ENCODE measurements at regions not wholly inside any gene's neighbourhood (a gene's known extent, or its start where the extent isn't known, plus 50 kb on each side); places are given as distances from the start of the nearest gene placed in this dataset.
"Not testable (repeated sequence)": the region's sequence is repeated elsewhere in the genome, so short reads cannot be mapped to it uniquely, and the experiment has no call there.

GRCh38 chr15:91652610-91653207 lies 200.8 kb upstream of the SLCO3A1 start:
- TF ChIP-seq, protein P1, sequence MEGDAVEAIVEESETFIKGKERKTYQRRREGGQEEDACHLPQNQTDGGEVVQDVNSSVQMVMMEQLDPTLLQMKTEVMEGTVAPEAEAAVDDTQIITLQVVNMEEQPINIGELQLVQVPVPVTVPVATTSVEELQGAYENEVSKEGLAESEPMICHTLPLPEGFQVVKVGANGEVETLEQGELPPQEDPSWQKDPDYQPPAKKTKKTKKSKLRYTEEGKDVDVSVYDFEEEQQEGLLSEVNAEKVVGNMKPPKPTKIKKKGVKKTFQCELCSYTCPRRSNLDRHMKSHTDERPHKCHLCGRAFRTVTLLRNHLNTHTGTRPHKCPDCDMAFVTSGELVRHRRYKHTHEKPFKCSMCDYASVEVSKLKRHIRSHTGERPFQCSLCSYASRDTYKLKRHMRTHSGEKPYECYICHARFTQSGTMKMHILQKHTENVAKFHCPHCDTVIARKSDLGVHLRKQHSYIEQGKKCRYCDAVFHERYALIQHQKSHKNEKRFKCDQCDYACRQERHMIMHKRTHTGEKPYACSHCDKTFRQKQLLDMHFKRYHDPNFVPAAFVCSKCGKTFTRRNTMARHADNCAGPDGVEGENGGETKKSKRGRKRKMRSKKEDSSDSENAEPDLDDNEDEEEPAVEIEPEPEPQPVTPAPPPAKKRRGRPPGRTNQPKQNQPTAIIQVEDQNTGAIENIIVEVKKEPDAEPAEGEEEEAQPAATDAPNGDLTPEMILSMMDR (IDR thresholded peaks at IDR 0.05; ENCODE audit: insufficient read depth, missing control alignments) = no peak
- peak; percentile 17 for DNase-seq (ENCODE audit: insufficient read length, low spot score)
- no peak for FAIRE-seq

- not testable (repeated sequence) for FAIRE-seq; DNase-seq (ENCODE audit: insufficient read length, low spot score)
Measured at GRCh38 chr15:91655563-91656290, 197.8 kb upstream of the SLCO3A1 start.

DNA sequence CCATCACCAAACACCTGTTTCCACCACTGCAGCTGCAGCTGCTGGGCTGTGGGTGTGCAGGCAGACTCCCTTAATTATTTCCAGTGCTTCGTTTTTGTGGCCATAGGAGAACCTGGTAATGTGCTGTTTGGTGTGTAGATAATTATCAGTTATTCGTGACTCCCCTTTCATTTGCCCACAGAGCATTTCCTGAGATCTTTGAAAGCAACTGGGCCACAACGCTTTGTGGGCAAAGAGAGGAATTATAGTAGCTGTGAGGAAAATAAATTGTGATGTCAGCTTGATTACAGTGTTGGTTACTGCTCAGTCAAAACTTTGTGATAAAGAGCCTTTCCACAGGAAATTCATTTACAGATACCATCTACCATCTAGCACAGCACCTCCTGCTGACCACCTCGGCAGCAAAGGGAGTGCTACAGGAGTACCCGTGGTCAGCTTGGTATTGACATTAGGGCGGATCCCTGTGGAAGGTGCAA lies 193.3 kb upstream of the SLCO3A1 start:
- TF ChIP-seq, protein P1 (IDR thresholded peaks at IDR 0.05; ENCODE audit: insufficient read depth, missing control alignments) = no peak
- DNase-seq (ENCODE audit: insufficient read length, low spot score) (no peak), FAIRE-seq (no peak)

DNA sequence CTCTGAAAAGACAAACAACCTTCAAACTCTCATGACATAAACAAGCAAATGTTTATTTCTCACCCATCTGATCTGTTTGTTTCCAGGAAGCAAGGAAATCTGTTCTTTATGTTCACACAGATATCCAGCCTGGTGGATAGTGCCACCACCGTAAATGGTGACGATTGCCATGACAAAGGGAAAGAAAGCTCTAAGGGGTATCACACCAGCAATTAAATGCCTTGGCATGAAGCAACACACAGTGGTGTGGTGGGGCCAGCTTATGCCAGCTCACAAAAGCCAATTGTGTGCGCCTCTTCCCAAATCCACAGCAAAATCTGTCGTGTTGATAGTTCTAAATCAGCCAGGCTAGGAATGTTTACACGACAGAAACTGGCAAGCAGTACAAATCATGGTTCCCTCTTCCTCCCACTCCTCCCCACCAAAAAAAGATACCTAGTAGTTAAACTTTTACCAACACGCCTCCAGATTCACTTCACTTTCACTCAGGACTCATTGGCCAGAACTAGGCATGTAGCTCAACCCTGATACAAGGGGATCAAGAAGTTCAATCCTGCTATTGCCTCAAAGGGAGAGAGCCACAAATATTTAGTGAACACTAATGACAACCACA lies 189.2 kb upstream of the SLCO3A1 start:
- FAIRE-seq = no peak
- no peak for DNase-seq (ENCODE audit: insufficient read length, low spot score)
- TF ChIP-seq, protein P1 (IDR thresholded peaks at IDR 0.05; ENCODE audit: insufficient read depth, missing control alignments) = no peak

DNA sequence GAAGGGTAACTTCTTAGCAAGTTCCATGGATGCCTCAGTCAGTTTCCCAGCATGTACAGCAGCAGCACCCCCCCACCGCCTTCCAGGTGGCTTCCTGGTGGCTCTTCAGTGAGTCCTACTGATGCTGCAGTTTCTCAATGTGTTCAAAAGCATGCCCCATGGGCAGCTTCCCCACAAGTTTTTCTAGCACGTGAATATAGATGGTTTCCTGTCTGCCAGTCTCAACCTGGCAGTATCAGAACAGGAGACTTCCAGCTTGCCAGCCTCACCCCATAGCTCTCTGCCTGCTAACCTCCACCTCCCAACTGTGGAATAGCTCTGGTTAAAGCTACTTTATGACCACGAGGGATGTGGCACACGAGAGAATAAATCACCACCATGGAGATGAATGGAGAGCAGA lies 188.3 kb upstream of the SLCO3A1 start:
- DNase-seq (ENCODE audit: insufficient read length, low spot score) (no peak), FAIRE-seq (no peak)
- TF ChIP-seq, protein P1 (IDR thresholded peaks at IDR 0.05; ENCODE audit: insufficient read depth, missing control alignments) = no peak

DNA sequence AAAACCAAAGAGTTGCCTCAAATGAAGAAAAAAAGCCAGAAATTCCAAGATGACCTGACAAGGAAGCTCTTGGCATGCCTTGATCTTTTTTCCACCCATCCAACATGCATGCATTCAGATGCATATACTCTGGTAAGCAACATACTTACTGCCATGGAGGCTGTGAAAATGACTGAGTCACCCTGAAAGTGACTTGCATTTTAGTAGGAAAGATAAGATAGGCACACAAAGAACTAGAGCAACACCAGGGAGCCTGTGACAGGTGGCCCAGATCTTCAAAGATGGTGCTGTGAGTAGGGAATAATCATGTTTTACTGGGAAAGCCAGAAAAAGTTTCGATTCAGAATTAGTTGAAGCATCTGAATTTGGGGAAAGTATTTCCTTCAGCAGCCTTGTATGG lies 185.1 kb upstream of the SLCO3A1 start:
- FAIRE-seq (no peak), DNase-seq (ENCODE audit: insufficient read length, low spot score) (no peak)
- TF ChIP-seq, protein P1 (IDR thresholded peaks at IDR 0.05; ENCODE audit: insufficient read depth, missing control alignments) = no peak

GRCh38 chr15:91670108-91670507 lies 183.4 kb upstream of the SLCO3A1 start:
- DNase-seq (ENCODE audit: insufficient read length, low spot score) (no peak), FAIRE-seq (no peak)
- TF ChIP-seq, protein P1 (IDR thresholded peaks at IDR 0.05; ENCODE audit: insufficient read depth, missing control alignments) = no peak

Data from D721Med (cell line).